HG02973 (cell line): ENCODE measurements at regions not wholly inside any gene's neighbourhood (a gene's known extent, or its start where the extent isn't known, plus 50 kb on each side); places are given as distances from the start of the nearest gene placed in this dataset.
"Not testable (repeated sequence)": the region's sequence is repeated elsewhere in the genome, so short reads cannot be mapped to it uniquely, and the experiment has no call there.

Experiments
- ATAC-seq: cut with Tn5 transposase; IDR thresholded peaks from one replicate; pipeline ENCODE4 v1.9.1; 2021; ENCODE audit warnings: moderate library complexity; ENCODE audit not compliant: unreplicated experiment

DNA sequence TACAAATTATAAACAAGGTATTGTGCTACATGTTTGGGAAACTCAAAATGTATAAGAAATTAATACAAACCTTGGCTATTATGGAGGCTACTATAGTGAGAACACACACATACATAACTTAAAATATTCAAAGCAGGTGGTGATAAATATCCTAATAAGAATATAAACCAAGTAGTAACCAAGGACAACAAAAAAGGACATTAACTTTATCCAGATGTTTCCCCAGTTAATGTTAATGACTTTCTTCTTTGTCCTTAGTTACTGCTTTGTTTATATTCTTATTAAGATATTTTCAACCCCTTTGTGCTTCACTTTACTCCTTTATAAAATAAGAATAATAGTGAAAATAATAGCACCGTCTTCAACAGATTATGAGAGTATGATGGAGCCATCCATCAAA is 241.6 kb downstream of the CALCRL start:
- ATAC-seq = no peak

DNA sequence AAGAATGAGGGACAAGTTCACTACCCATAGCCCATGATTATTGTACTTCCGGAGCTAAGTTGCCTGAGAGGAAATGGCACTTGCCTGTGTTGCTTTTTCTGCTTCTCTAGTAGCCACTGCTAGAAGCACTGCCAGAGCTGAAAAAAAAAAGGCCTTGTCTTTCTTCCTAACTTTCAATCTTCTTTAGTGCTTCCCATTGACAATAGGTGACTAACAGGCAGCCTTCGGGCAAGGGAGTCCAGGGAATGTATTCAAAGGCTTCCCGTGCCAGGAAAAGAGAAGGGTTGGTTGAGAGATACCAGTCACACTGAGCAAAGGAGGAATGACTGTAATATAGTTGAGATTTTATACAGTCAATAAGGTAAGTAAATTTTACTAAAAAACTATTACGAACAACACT is 242.0 kb downstream of the CALCRL start:
- ATAC-seq = no peak

DNA sequence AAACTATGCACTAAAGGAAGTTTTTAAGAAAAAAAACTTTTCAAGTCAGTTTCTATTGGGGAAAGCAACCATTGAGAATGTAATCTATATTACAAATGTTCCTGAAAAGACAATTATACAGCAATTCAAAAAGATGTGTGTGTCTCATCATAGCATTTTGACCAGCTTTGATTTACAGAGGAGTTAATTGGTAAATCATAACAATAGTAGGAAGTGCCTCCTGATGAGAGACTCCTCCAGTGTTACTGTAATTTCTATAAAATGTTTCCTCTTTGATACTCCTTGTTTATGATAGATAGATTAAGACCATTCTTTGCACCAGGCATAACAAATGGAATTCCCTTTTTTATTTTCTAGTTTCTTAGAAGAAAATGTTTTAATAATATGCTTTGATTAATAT is 249.9 kb downstream of the CALCRL start:
- ATAC-seq = no peak

GRCh38 chr2:187194049-187194448 is 254.0 kb downstream of the CALCRL start:
- no peak for ATAC-seq

GRCh38 chr2:187188783-187189631 is 259.0 kb downstream of the CALCRL start:
- ATAC-seq = no peak

GRCh38 chr2:187187519-187187918 is 260.5 kb downstream of the CALCRL start:
- no peak for ATAC-seq

GRCh38 chr2:187180529-187180928 is 267.5 kb downstream of the CALCRL start:
- no peak for ATAC-seq

- not testable (repeated sequence) for ATAC-seq
These were observed 269.2 kb downstream of the CALCRL start for GRCh38 chr2:187178876-187179275.

DNA sequence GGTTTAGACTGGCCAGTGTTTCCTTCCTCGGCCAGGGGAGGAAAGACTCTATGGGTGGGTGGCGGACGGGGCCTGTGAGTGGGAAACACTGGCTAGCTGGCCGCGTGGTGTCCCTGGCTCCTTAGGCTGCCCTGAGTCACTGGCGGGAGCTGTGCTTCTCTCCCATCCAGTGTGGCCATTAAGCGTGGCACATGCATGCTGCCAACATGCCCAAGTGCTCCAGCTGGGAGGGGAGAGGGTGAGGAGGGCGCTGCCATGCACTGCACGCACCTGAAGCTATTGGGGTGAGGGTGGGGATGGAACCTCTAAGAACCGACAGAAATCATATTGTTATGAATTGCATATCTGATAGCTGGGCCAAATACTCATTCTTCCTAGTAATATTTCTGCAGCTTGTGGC is 270.8 kb downstream of the CALCRL start:
- no peak for ATAC-seq

DNA sequence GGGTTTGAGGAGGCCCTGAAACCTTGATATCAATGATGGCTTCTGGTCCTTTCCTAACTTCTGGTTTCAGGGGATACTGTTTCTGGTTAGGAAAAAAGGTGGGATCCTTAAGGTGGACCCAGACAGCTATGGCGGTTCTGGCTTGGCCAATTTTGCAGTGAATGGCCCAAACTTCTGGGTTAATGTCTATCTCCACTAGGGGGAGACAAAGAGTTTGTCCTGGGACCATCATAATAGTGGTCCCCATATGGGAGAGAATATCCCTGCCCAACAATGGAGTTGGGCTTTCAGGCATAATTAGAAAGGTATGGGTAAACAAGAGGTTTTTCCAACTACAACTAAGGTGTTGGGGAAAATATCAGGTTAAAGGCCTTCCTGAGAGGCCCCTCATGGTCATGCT is 273.5 kb downstream of the CALCRL start:
- ATAC-seq = no peak

- ATAC-seq = no peak
These were observed 276.7 kb downstream of the CALCRL start for GRCh38 chr2:187171318-187171717.

- no peak for ATAC-seq
These were observed 278.2 kb downstream of the CALCRL start for GRCh38 chr2:187169864-187170263.

DNA sequence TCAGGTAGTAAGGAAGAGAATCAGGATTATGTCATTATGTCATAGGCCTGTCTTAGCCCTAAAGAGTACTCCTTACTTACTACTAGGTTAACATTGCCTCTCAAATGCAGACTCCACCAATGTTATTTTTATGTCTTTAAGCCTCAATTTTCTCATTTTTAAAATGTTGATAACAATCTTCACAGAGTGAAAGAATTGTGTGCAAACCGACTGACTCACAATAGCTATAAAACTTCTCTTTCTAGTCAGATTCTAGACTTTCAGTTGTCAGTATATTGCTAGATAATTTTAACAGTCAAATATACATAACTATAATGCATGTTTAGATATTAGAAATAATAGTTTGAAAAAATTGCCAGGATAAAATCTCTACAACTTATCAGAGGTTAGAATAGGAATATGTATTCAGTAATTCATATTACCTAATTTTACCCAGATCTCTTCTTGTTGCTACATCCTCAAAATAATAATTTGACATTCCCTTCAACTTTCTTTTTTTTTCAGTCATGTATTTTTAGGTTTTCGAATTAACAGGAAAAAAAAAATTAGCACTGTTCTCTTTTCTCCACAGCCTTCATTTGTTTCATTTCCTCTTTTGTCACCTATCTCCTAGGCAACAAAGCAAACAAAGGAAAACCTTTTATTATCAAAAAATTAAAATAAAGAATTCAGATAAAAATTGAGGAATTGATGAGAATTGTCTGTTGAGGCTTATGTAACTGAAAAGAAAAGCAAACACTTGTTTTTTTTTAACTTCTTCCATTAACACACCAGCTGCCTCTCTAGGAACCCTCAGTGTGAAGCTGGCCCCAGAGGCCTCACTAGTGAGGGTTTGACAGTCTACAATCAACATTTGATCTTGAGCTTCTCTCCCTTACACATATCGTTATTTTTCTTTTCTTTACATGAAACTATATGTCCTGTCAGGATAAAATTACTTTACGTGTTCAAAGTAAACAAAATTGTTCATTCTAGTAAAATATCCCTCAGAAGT is 279.0 kb downstream of the CALCRL start:
- ATAC-seq = peak; percentile 78

- ATAC-seq = no peak
These were observed 280.6 kb downstream of the CALCRL start for GRCh38 chr2:187167491-187167890.

- ATAC-seq = no peak
These were observed 282.0 kb downstream of the CALCRL start for GRCh38 chr2:187165936-187166610.

DNA sequence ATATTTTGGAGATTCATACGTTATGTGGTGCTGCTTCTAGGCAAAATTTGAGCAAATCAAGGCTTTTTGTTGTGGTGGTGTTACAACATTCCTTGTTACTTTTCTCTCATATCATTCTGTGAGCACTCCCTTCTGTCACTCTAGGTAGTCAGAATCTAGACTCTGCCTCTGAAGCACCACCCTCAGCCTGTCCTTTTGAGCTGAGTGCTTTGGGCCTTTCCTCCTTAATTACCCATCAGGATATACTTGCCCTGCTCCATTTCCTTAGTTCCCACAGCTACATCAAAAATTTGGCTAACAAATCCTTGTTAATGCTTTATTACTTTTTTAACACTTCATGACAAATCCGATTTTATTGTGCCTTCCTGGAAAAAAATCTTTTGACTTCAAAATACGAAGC is 289.6 kb downstream of the CALCRL start:
- ATAC-seq = no peak

GRCh38 chr2:187157046-187157445 is 291.0 kb downstream of the CALCRL start:
- no peak for ATAC-seq

- no peak for ATAC-seq
These were observed 292.6 kb downstream of the CALCRL start for GRCh38 chr2:187155476-187155875.

DNA sequence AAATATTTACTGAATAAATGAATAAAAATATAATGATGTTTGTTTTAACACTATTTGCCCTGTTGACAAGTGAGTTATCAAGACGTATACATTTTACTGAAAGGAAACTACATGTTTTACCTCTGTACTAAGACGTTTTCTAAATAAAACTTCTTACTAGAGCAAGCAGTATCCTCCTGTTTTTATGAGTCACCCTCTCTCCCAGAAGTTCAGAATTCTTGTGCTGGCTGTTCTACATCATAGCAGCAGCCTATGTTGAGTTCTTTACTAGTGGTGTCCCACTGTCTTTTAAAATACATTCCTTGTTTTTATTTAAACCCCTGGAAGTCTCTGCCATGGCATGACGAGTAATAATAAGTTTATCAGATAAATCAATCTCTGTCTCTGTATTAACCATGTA is 297.4 kb downstream of the CALCRL start:
- no peak for ATAC-seq

GRCh38 chr2:187148059-187148714 is 299.2 kb upstream of the ZSWIM2 start:
- no peak for ATAC-seq

- no peak for ATAC-seq
These were observed 294.6 kb upstream of the ZSWIM2 start for GRCh38 chr2:187143537-187143936.
